Tibial artery (tissue), 4 donors: ENCODE measurements at regions not wholly inside any gene's neighbourhood (a gene's known extent, or its start where the extent isn't known, plus 50 kb on each side); places are given as distances from the start of the nearest gene placed in this dataset.

ENCODE experiments used
- DNase-seq, 2 donors: peaks; one replicate each; pipeline ENCODE4 v3.0.0-alpha.2; 2019
- H3K27ac ChIP-seq, 2 donors: fragments of 200-600 bp; sonication (generic) in 1 of 2; 1 replicate in 1 of 2; 2 replicates in 1 of 2; pipeline ENCODE4 v1.5.1; 2018 to 2019; ENCODE audit warnings: mild to moderate bottlenecking in 1 of 2
- H3K27me3 ChIP-seq, 2 donors: fragments of 200-600 bp; sonication (generic) in 1 of 2; one replicate each; pipeline versions ENCODE4 v1.5.1 to v1.6.0; 2016 to 2019
- H3K36me3 ChIP-seq, 3 donors: fragments of 200-600 bp; sonication (generic) in 2 of 3; one replicate each; pipeline ENCODE4 v1.5.1; 2016 to 2019; ENCODE audit warnings: mild to moderate bottlenecking in 2 of 3
- H3K4me1 ChIP-seq, 4 donors: fragments of 200-600 bp; sonication (generic) in 2 of 4; 1 replicate in 3 of 4; 2 replicates in 1 of 4; pipeline ENCODE4 v1.5.1; 2016 to 2019
- H3K4me3 ChIP-seq, 2 donors: fragments of 200-600 bp; sonication (generic) in 1 of 2; 1 replicate in 1 of 2; 2 replicates in 1 of 2; pipeline ENCODE4 v1.5.1; 2018 to 2019; ENCODE audit warnings: mild to moderate bottlenecking in 2 of 2
- H3K9me3 ChIP-seq, 3 donors: fragments of 200-600 bp; sonication (generic) in 1 of 3; one replicate each; pipeline ENCODE4 v1.5.1; 2016 to 2019
- intact Hi-C: fragments of 100-400 bp; cut with DNase I; formaldehyde crosslinking; loops from one replicate; pipeline ENCODE4 v1.15.0; 2023; ENCODE audit warnings: low total_unique reads
- TF ChIP-seq, protein P1 (sequence below), 2 experiments: fragments of 200-600 bp in 1 of 2; fragments of 450-650 bp in 1 of 2; IDR thresholded peaks; one replicate each; pipeline ENCODE4 v1.5.1; 2017 to 2019; ENCODE audit warnings: antibody characterized with exemption in 2 of 2, mild to moderate bottlenecking in 1 of 2, moderate library complexity in 1 of 2

DNA sequence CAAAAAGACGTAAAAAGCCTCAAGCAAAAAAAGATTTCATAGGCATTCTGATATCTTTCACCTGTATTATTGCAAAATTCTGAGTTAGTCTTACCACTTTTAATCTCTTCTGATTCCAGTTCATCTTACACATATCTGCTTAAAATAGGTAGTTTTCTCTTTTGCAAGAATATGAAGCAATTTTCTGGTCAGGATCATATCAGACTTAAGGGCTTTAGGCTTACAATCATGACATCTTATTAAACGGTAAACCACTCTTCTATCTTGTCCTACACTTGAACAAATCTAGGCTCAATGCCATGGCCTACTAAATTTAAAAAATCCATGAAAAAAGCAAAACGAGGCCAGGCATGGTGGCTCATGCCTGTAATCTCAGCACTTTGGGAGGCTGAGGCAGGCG, 50.1 kb upstream of the GAREM1 start:
- DNase-seq: no peak
- Histone ChIP-seq H3K9me3 (no peaks in the 10 kb centered on the region), H3K4me1 (no peaks in the 10 kb centered on the region), H3K4me3 (no peak overlapping the region), H3K27me3 (no peaks in the 10 kb centered on the region), H3K36me3 (no peaks in the 10 kb centered on the region), H3K27ac (no peak overlapping the region)
- TF ChIP-seq, protein P1, sequence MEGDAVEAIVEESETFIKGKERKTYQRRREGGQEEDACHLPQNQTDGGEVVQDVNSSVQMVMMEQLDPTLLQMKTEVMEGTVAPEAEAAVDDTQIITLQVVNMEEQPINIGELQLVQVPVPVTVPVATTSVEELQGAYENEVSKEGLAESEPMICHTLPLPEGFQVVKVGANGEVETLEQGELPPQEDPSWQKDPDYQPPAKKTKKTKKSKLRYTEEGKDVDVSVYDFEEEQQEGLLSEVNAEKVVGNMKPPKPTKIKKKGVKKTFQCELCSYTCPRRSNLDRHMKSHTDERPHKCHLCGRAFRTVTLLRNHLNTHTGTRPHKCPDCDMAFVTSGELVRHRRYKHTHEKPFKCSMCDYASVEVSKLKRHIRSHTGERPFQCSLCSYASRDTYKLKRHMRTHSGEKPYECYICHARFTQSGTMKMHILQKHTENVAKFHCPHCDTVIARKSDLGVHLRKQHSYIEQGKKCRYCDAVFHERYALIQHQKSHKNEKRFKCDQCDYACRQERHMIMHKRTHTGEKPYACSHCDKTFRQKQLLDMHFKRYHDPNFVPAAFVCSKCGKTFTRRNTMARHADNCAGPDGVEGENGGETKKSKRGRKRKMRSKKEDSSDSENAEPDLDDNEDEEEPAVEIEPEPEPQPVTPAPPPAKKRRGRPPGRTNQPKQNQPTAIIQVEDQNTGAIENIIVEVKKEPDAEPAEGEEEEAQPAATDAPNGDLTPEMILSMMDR (IDR thresholded peaks at IDR 0.05): no peak
- intact Hi-C loops: no loop called here
